NCI-H1417 (cell line): ENCODE measurements at regions not wholly inside any gene's neighbourhood (a gene's known extent, or its start where the extent isn't known, plus 50 kb on each side); places are given as distances from the start of the nearest gene placed in this dataset.
"Not testable (repeated sequence)": the region's sequence is repeated elsewhere in the genome, so short reads cannot be mapped to it uniquely, and the experiment has no call there.

Experiments used
- DNase-seq, 3 experiments: peaks; one replicate each; lab custom pipeline; 2025; lab: John Stamatoyannopoulos, UW

DNA sequence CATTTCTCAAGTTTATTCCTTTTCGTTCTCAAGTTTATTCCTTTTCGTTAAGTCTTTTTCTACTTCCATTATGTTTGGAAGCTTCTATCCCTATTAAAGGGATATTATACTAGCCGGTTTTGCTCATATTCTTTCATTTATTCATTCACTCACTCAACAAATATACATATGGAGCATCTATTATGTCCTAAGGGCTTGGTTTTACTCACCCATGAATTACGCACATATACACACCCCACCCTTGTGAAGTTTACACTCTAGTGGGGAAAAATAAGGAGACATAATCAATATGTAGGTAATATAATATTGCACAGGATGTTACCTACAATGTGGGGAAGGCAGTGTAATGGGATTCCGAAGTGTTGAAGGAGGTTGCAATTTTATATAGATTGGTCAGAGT is 90.5 kb downstream of the ACTL7B start:
- DNase-seq, result no peak

DNA sequence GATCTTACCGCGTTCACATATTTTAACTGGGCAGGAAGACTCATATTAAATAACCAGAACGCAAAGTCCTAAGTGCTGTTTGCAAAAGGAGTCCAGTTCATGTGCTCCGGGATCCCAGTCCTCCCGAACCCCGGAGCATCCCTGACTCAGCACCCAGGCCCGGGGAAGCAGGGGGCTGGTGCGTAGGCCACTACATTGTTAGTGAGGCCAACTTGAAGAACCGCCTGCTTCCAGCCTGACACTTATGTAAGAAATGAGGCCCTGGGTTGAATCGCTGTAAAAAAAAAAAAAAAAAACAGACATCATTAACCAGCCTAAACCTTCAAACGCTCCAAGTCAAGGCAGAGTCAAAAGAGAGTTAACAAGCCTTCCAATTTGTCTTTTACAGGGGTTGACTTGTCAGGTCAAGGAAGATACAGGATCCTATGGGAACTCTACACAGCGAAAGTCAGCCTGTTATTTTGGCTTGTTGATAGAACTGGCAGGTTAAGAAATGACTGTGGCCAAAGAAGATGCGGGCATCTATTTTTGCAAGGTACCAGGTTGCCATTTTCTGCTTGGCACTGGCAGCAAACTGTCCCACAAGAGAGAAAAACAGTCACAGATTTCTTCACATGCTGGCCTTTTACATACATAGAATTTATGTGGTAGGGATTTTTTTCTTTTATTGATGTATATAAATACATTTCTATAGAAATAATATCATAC is 93.3 kb downstream of the ACTL7B start:
- no peak for DNase-seq

DNA sequence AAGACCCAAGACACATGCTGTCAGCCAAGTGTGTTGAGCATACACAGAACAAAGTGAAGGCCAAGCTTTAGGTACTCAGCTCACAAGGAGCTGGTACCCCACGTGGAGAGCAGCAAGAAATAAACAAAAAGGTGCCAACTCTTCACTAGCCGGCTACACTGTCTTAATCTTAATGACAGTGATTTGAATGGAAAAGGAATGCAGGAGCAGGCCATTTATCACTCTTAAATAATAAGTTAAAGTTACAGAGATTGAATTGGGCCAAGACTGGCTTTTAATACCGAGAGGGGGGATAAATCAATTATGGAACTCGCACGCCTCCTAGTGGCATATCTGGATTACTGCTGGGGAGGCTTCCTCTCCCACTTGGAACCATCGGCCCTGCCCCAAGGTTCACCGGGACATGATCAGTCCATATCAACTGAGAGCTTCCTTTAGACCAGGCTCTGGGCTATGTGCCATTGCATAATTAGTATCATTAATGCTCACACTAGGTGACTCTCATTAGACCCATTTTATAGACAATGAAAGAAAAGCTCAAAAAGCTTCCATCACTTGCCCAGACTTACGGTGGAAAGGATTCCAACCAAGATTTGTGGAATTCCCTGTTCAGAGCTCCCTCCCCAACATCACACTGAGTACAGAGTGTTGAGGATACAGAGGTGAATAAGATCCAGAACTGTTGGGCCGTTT is 94.0 kb downstream of the ACTL7B start:
- DNase-seq, result peak; percentile 17 to 60 (median 47)

DNA sequence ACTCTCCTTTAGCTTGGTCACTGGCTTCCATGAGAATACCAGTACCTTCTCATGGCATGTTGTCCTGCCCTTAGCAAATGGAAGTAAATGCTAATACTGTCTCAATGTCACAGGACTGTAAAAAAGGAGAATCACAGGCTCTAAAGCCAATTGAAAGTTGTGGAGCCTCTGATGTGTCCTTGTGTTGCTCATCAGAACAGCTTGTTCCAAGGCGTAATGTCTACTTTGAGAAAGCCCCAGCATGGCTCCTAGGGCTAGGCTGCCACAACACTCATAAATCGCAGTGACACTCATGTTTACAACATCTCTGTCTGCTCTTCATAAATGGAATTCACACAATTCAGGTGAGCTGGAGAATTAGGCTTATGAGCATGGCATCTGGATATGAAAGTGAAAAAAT is 94.9 kb downstream of the ACTL7B start:
- peak in 1 of 3 experiments; percentile 48 for DNase-seq

DNA sequence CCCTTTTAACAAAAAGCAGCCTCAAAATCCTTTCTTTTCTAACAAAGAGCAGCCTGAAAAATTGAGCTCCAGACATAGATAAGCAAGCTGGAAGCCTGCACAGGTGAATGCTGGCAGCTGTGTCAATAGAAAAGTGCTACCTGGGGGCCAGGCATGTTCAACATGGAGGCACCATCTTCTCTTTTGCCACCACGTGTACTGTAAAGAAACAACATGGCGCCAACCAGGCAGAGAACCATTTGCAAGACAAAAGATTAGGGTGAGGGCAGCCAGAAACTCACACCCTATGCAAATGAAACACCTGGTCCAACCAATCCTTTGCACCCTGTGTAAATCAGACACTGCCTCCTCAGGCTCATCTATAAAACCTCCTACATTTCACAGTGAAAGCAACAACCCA is 96.0 kb downstream of the ACTL7B start:
- DNase-seq, result peak; percentile 11 to 70 (median 42)

DNA sequence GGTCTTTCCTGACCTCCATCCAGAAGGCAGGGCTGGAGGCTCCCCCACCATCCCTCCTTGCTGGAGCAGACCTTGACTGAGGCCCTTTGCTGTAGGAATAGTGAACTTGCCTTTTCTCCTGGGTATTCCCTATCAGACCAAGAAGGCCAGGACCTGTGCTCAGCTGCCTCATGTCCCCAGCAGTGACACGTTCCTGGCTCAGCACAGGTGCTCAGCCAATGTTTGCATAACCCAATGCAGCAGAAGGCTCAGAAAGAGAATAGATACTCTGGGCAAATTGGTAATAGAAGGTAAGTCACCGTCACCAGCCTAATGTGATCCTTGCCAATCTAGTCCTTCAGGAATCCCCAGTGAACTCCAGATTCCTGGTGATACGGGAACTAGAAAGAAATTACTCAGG is 96.4 kb downstream of the ACTL7B start:
- DNase-seq, result peak in 2 of 3 experiments; percentile 42 to 70

DNA sequence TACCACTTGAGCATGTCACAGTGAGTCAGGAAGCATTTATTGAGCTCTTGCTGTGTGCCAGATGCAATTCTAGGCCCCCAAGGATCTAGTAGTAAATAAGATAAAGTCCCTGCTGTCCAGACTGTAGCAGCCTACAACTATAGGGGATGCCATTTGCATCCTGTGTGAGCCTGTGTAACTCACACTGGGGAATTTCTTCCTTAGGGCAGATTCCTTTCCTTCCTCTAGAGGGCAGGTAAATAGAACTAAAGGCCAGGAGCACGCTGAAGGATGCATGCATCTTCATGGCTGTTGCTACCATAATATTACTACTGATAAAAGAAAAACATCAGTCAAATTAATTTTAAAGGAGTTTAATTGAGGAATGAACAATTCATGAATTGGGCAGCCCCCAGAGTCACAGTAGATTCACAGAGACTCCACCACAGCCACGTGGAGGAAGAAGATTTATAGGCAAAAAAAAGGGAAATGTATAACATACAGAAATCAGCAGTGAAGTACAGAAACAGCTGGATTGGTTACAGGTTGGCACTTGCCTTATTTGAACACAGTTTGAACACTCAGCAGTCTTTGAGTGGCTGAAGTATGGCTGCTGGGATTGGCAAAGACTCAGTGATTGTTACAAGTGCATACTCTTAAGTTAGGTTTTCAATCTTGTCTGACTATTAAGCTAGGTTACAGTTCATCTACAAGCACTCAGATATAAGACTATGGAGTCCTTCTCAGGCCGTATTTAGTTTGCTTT is 98.9 kb downstream of the ACTL7B start:
- no peak for DNase-seq

DNA sequence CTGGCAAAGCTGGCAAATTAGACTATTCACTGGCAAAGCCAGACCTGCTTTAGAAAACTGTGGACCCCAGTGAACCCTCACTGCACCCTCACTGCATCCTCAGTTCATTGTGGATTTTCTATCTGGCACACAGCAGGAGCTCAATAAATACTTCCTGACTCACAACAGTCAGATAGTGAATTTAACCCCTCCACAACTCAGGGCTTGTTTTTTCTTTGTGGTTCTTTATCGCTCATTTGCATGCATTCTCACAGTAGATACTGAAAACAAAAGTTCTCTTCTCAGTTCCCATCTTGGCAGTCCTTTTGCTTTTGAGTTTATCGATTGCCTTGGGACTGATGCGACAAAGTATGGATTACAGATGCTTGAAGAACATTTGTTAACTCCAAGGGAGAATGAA is 99.8 kb downstream of the ACTL7B start:
- DNase-seq, result no peak

DNA sequence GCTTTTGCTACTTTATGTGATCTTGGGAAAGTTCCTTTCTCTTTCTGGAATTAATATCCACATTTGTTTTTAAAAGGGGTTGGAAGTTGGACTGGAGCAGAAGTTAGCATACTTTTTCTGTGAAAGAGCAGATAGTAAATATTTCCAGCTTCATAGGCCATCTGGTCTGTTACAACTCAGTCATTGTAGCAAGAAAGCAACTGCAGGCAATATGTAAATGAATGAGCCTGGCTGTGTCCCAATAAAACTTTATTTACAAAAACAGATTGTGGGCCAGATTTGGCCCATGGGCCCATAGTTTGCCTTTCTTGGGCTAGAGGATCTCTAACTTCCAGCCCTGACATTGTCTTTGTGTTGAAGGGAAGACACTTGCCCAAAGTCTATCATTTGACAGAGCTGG is 104.4 kb downstream of the ACTL7B start:
- no peak for DNase-seq

DNA sequence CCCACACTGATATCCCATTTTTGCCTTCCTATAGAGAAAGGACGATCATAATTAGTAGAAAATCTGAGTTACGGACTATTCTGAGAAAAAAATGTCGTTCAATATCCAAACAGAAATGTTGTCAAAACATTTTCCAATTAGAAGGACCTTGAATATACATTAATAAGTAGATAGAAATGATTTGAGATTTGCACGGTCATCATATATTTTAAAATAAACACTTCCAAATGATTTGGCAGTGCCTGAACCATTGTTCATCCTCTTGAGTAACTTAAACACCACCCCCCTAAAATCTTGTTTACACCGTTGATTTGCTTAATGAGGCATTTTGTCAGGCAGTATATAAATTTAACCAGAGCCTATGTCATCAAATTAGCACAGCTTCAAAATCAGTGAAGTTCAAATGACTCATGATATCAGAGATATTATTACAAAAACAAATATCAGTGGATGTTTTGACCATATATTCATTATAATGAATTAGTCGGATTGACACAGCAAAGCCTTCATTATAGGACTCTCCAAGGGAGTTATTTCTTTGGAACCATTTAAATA is 105.0 kb downstream of the ACTL7B start:
- peak in 1 of 3 experiments; percentile 42 for DNase-seq

DNA sequence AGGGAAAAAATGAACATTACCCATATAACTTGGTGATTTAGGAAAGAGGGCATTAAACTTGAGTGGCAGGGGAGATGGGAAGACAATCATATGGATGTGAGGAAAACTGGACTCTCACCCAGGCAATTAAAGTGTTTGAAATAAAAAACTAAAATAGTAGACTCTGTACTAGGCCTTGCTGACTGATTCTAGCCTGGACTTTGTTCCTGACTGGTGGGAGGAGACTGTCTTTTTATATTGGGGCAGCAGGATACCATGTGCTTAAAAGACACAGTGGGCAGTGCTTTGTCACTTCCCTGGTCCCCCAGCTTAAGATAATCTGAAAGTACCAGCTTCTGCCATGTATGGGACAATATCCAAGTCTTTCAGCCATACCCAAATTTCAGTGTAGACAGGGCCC is 107.0 kb downstream of the ACTL7B start:
- DNase-seq, result no peak

DNA sequence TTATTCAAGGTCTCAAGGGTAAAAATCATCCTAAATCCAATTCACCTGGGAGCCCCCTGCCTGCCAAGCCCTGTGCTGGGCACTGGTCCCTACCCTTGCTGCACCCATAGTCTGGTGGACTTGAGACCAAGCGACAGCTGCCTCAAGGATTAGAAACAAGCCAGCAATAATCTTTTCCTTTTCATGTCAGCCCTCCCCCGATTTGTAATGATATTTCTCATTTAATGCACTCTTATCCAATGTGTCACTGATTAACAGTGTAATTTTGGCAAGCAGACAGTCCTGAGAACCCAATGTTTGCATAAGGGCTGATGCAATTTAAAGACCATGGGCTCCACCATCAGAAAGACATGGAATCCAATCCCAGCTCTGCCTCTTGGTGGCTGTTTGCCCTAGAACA is 108.9 kb downstream of the ACTL7B start:
- peak in 1 of 3 experiments; percentile 12 for DNase-seq

DNA sequence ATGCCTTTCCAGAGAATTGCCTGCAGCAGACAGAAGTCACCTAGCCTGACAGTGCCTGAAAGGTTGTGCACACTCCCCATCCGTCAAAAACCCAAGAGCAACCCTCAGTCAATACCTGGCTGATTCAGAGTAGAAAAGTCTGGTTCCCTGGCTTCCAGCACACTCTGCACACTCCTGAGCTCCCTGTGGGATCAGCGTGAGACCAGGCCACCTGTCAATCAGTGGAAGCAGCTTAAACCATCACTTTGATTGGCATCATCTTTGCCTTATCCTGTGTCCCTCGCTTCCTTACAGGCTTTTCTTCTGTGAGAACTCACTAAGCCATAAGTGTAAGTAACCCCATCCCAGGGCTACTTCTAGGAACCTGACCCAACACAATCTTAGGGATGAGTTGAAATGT is 109.8 kb downstream of the ACTL7B start:
- no peak for DNase-seq

DNA sequence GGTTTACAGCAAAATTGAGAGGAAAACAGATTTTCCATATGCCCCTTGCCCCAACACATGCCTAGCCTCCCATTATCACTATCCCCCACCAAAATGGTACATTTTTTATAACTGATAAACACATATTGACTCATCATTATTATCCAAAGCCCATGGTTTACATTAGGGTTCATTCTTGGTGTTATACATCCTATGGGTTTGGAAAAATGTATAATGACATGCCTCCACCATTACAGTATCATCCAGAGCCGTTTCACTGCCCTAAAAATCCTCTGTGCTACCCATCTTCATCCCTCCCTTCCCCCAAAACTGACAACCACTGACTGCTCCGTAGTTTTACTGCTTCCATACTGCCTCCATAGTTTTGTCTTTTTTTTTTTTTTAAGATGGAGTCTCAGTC is 111.1 kb downstream of the ACTL7B start:
- no peak for DNase-seq

DNA sequence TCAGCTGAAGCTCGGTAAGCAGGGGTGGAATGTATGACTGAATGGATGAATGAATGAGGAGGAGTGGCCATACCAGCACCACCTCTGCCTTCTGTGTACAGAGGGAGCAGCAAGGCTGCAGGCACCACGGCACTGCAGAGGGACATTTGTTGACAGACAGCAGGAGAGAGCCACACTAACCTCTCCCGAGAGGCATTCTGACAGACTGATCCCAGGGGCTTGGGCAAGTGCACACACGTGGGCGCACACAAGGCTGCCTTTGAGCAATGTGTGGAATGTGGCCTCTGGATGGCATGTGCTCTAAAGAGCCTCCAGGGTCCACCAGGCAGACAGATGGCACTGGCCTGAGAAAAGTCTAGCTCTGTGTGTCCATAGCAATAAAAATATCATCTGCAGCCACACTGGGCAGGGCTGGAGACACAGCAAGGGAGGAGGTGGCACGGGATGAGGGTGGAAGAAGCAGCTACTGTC is 111.8 kb downstream of the ACTL7B start:
- DNase-seq, result peak in 2 of 3 experiments; percentile 48 to 68

DNA sequence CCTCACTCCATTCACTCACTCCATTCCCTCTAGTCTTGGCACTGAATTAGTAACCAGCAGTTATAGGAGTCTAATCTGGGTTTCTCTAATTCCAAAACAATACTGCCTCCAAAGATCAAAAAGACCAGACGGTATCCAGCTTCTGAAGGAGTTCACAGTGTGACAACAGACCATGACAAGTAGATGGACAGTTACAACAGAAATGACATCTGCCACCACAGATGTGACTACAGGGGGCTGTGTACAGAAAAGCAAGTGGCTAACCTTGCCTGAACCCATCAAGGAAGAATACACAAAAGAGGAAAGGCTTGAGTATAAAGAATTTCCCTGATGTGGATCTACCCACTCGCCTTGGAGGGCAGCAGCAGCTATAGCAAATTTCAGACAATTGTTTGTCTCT is 112.4 kb downstream of the ACTL7B start:
- peak in 1 of 3 experiments; percentile 68 for DNase-seq

DNA sequence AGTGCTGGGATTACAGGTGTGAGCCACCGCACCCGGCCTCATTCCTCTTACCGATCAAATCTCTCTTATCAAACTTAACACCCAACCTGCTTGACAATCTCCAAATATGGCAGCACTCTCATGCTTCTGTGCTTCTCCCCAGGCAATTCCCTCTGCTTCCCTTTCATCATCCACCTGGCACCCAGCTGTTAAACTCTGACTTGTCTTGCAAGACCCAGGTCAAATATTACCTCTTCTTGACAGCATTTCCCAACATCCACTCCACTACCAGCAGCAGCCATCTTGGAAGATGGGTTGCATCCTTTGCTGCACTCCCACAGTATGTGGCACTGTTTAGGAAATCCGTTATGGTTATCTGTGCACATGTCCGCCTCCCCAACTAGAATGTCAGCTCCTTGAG is 113.6 kb downstream of the ACTL7B start:
- DNase-seq, result no peak

DNA sequence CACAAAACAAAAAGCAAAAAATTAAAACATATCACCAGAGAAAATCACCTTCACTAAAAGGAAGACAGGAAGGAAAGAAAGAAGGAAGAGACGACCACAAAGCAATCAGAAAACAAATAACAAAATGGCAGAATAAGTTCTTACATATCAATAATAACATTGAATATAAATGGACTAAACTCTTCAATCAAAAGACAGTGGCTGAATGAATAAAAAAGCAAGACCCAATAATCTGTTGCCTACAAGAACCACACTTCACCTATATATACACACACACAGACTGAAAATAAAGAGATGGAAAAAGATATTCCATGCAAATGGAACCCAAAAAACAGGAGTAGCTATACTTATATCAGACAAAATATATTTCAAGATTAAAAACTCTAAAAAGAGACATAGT is 124.5 kb downstream of the ACTL7B start:
- DNase-seq, result not testable (repeated sequence)

DNA sequence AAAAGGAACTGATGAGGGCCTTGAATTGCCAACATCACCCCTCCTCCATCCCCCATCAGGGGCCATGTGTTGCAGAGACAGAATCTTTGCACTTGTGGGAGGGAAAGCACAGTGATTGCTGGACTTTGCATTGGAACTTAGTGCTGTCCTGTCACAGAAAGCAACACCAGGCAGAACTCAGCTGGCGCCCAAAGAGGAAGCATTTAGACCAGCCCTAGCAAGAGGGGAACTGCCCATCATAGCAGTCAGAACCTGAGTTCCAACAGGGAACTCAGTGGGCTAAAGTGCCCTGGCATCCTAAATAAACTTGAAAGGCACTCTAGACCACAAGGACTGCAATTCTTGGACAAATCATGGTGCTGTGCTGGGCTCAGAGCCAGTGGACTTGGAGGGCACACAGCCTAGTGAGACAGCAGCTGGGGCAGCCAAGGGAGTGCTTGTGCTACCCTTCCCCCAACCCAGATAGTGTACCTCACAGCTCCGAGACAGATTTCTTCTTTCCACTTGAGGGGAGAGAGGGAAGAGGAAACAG is 128.1 kb downstream of the ACTL7B start:
- DNase-seq, result no peak

DNA sequence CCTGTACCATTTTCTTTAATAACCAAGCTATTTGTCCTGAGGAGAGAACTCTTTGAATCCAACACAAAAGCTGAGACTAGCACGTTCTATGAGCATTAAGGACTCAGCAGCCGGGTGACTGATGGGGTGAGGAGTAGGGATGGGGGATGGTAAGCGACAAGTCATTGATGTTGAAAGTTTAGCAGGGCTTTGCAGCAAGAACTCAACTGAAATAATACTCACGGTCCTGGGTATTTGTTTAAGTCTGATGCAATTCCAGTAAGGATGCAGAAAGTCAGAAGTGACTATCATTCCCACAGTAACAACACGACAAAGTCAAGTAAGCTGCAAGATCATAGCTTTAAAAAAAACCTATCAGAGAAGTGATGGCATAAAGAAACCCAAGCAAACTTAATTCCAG is 131.1 kb downstream of the ACTL7B start:
- no peak for DNase-seq

DNA sequence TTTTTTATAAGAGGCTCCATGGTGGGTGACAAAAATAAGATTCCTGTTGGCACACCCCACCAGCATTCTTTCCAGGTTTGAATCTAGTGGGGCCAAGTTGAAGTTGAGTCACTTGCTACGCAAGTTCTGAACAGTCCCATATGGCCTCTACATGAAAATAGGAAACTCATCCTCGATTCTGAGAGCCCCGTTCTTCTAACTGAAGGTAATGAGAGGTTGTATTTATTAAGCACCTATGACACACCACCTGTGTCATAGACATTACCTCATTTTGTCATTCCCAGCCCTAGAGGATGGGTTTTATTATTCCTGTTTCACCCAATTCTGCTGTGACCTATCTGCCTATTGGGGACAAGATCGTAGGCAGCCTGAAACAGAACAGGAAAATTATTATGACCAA is 131.7 kb downstream of the ACTL7B start:
- DNase-seq, result no peak

DNA sequence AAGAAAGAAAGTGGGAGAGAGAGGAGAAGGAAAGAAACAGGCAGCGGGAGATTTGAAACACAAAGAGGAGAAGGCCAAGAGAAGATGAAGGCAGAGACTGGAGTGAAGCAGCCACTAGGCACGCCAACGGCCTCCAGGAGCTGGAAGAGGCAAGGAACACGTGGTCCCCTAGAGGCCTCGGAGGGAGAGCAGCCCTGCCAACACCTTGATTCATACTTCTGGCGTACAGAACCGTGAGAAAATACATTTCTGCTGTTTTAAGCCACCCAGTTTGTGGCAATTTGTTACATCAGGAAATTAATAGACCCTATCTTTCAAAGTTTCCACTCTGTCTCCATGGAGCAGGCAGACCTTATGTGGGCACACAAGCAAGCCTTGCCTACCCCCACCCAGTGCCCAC is 133.4 kb downstream of the ACTL7B start:
- DNase-seq, result no peak
